ENCODE measurements at regions not wholly inside any gene's neighbourhood (a gene's known extent, or its start where the extent isn't known, plus 50 kb on each side); places are given as distances from the start of the nearest gene placed in this dataset.

- TF ChIP-seq POLR2A (IDR thresholded peaks at IDR 0.05), result no peak
- TF ChIP-seq CTCF (IDR thresholded peaks at IDR 0.05), result no peak
These were observed 462.2 kb upstream of the RGPD4 start for GRCh38 chr2:107364361-107364950.

DNA sequence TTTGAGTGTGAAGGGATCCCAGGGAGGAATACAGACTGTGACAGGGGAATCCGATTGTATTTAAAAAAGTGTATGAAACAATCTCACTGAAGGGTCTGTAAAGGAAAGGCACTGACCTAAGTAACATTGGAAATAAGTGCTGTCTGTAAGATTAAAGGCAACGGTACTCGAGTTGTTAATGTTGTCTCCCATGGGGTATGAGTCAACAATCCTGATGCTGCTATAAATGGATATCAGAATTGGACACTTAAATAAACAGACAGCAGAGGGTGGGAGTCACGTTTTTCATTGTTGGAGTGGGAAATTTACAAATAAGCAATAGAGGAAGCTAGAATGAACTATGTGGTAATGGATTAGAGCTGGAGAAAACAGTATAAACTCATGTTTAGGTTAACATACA is 452.4 kb upstream of the RGPD4 start:
- H3K27ac ChIP-seq, result no peak overlapping the region
- no peaks in the 10 kb centered on the region for H3K36me3 ChIP-seq
- no peak for TF ChIP-seq POLR2A (IDR thresholded peaks at IDR 0.05)
- no peak for TF ChIP-seq CTCF (IDR thresholded peaks at IDR 0.05)
- H3K4me1 ChIP-seq, result no peaks in the 10 kb centered on the region
- no peak overlapping the region for H3K4me3 ChIP-seq
- intact Hi-C loops (cut with DNase I; ENCODE audit: low total_unique reads), result no loop called here
- no peaks in the 10 kb centered on the region for H3K9me3 ChIP-seq
- no peaks in the 10 kb centered on the region for H3K27me3 ChIP-seq
- DNase-seq, result no peak

More at GRCh38 chr2:107364361-107364950, 462.2 kb upstream of the RGPD4 start:
- H3K4me3 ChIP-seq, result no peak overlapping the region
- DNase-seq, result no peak
- H3K36me3 ChIP-seq, result no peaks in the 10 kb centered on the region
- no peaks in the 10 kb centered on the region for H3K4me1 ChIP-seq
- H3K27me3 ChIP-seq, result no peaks in the 10 kb centered on the region
- H3K9me3 ChIP-seq, result no peaks in the 10 kb centered on the region
- intact Hi-C loops (cut with DNase I; ENCODE audit: low total_unique reads), result no loop called here
- no peak overlapping the region for H3K27ac ChIP-seq

DNA sequence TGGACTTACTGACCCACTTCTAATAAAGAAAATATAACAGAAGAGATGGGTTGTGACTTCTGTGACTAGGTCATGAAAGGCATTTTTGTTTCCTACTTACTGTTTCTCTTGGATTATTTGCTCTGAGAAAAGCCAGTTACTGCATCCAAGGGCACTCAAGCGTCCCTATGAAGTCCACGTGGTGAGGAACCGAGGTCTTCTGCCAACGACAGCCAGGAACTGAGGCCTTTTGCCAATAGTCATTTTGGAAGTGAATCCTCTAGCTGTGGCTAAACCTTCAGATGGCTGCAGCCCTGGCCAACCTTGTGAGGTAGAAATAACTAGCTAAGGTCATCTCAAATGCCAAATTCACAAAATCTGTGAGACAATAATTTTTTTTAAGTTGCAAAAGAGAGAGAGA is 449.8 kb upstream of the RGPD4 start:
- no peak for DNase-seq
- no peaks in the 10 kb centered on the region for H3K27me3 ChIP-seq
- no peaks in the 10 kb centered on the region for H3K4me1 ChIP-seq
- H3K27ac ChIP-seq, result no peak overlapping the region
- no peaks in the 10 kb centered on the region for H3K36me3 ChIP-seq
- H3K9me3 ChIP-seq, result no peaks in the 10 kb centered on the region
- no peak for TF ChIP-seq CTCF (IDR thresholded peaks at IDR 0.05)
- intact Hi-C loops (cut with DNase I; ENCODE audit: low total_unique reads), result no loop called here
- H3K4me3 ChIP-seq, result no peak overlapping the region

GRCh38 chr2:107380912-107381311 is 445.8 kb upstream of the RGPD4 start:
- TF ChIP-seq CTCF (IDR thresholded peaks at IDR 0.05), result no peak
- no peak for TF ChIP-seq POLR2A (IDR thresholded peaks at IDR 0.05)
- intact Hi-C loops (cut with DNase I; ENCODE audit: low total_unique reads), result no loop called here

GRCh38 chr2:107383691-107384090 is 443.0 kb upstream of the RGPD4 start:
- Histone ChIP-seq H3K9me3 (no peaks in the 10 kb centered on the region), H3K4me1 (no peaks in the 10 kb centered on the region), H3K27ac (no peak overlapping the region), H3K4me3 (no peak overlapping the region), H3K36me3 (no peaks in the 10 kb centered on the region), H3K27me3 (no peaks in the 10 kb centered on the region)
- TF ChIP-seq CTCF (IDR thresholded peaks at IDR 0.05) (no peak), POLR2A (IDR thresholded peaks at IDR 0.05) (no peak)
- intact Hi-C loops (cut with DNase I; ENCODE audit: low total_unique reads), result no loop called here
- no peak for DNase-seq

More at GRCh38 chr2:107380912-107381311, 445.8 kb upstream of the RGPD4 start:
- H3K9me3 ChIP-seq, result no peaks in the 10 kb centered on the region
- H3K27ac ChIP-seq, result no peak overlapping the region
- no peak for DNase-seq
- no peaks in the 10 kb centered on the region for H3K27me3 ChIP-seq
- H3K36me3 ChIP-seq, result no peaks in the 10 kb centered on the region
- H3K4me1 ChIP-seq, result no peaks in the 10 kb centered on the region
- no peak overlapping the region for H3K4me3 ChIP-seq

Data from uterus (tissue), 3 donors.